Peyer's patch (tissue), 4 donors: ENCODE measurements at regions not wholly inside any gene's neighbourhood (a gene's known extent, or its start where the extent isn't known, plus 50 kb on each side); places are given as distances from the start of the nearest gene placed in this dataset.

Experiments used
- DNase-seq, 3 donors: peaks; one replicate each; pipeline ENCODE4 v3.0.0-alpha.2; 2017 to 2019
- H3K27ac ChIP-seq, 4 donors: fragments of 200-600 bp; sonication (generic); one replicate each; pipeline ENCODE4 v1.5.1; 2016 to 2019
- H3K27me3 ChIP-seq, 2 donors: fragments of 200-600 bp; sonication (generic); one replicate each; pipeline ENCODE4 v1.5.1; 2019
- H3K36me3 ChIP-seq, 3 donors: fragments of 200-600 bp; sonication (generic); one replicate each; pipeline ENCODE4 v1.5.1; 2016 to 2019
- H3K4me1 ChIP-seq, 4 donors: fragments of 200-600 bp; sonication (generic); one replicate each; pipeline ENCODE4 v1.5.1; 2016 to 2019
- H3K4me3 ChIP-seq, 4 donors: fragments of 200-600 bp; sonication (generic); 1 replicate in 3 of 4; 2 replicates in 1 of 4; pipeline ENCODE4 v1.5.1; 2016 to 2019; ENCODE audit warnings: mild to moderate bottlenecking in 1 of 4
- H3K9me3 ChIP-seq, 4 donors: fragments of 200-600 bp; sonication (generic); one replicate each; pipeline ENCODE4 v1.5.1; 2016 to 2019; ENCODE audit warnings: mild to moderate bottlenecking in 1 of 4
- CTCF ChIP-seq, 6 experiments: fragments of 450-650 bp in 4 of 6; fragments of 200-600 bp in 2 of 6; sonication (generic) in 1 of 6; IDR thresholded peaks; one replicate each; pipeline ENCODE4 v1.5.1; 2017 to 2019; ENCODE audit warnings: antibody characterized with exemption in 6 of 6, mild to moderate bottlenecking in 3 of 6, moderate library complexity in 1 of 6
- POLR2A ChIP-seq, 2 donors: fragments of 450-650 bp; IDR thresholded peaks; one replicate each; pipeline ENCODE4 v1.5.1; 2017; ENCODE audit warnings: antibody characterized with exemption in 2 of 2, mild to moderate bottlenecking in 2 of 2, moderate library complexity in 2 of 2

DNA sequence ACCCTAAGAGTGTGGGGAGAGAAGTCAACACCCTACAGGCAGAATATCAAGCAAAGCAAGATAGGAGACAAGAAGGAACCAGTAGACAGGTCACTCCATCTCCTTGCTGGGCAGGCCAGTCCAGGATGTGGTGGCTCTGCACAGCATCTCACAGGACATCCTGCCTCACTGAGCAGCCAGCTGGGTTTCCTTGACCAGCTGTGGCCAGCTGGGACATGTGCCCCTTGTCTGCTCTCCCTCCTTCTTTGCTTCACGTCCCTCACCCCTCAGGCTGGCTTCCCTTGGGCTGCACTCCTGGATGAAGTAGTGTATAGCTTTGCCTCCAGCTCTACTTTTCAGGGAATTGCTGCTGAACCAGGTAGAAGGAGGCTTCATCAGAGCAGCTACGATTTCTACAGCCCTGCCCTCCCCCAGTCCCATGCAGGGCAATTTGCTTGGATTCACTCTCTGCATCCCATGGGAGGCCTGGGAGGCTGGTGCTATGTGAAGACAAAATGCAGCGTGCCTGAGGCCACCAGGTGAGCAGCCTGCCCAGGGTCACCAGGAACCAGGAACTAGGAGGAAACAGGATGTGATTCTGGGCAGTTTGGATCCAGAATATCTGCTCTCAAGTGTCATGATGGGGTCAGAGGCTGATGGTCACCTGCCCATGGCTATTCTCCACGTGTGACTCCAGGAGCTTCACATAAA, 110.0 kb upstream of the PMEPA1 start:
- Histone ChIP-seq H3K4me3 (no peak overlapping the region), H3K36me3 (no peaks in the 10 kb centered on the region), H3K27ac (no peak overlapping the region), H3K9me3 (no peaks in the 10 kb centered on the region), H3K27me3 (no peaks in the 10 kb centered on the region), H3K4me1 (no peaks in the 10 kb centered on the region)
- no peak for DNase-seq
- TF ChIP-seq CTCF (IDR thresholded peaks at IDR 0.05) (no peak), POLR2A (IDR thresholded peaks at IDR 0.05) (no peak)

- Histone ChIP-seq H3K4me3 (no peak overlapping the region), H3K27me3 (no peaks in the 10 kb centered on the region), H3K36me3 (no peaks in the 10 kb centered on the region), H3K4me1 (no peaks in the 10 kb centered on the region), H3K27ac (no peak overlapping the region), H3K9me3 (no peaks in the 10 kb centered on the region)
- TF ChIP-seq POLR2A (IDR thresholded peaks at IDR 0.05) (no peak), CTCF (IDR thresholded peaks at IDR 0.05) (no peak)
- peak in 1 of 3 donors; percentile 32 for DNase-seq
Observed at GRCh38 chr20:57819291-57819690, 109.5 kb upstream of the PMEPA1 start.

GRCh38 chr20:57818418-57819181, 108.8 kb upstream of the PMEPA1 start:
- no peak for DNase-seq
- Histone ChIP-seq H3K4me1 (no peaks in the 10 kb centered on the region), H3K4me3 (no peak overlapping the region), H3K27ac (no peak overlapping the region), H3K36me3 (no peaks in the 10 kb centered on the region), H3K9me3 (no peaks in the 10 kb centered on the region), H3K27me3 (no peaks in the 10 kb centered on the region)
- no peak for TF ChIP-seq CTCF (IDR thresholded peaks at IDR 0.05)
- no peak for TF ChIP-seq POLR2A (IDR thresholded peaks at IDR 0.05)

- H3K4me1 ChIP-seq = no peaks in the 10 kb centered on the region
- H3K27ac ChIP-seq = no peak overlapping the region
- no peaks in the 10 kb centered on the region for H3K9me3 ChIP-seq
- no peak for DNase-seq
- no peaks in the 10 kb centered on the region for H3K36me3 ChIP-seq
- no peaks in the 10 kb centered on the region for H3K27me3 ChIP-seq
- H3K4me3 ChIP-seq = no peak overlapping the region
- TF ChIP-seq CTCF (IDR thresholded peaks at IDR 0.05) (no peak), POLR2A (IDR thresholded peaks at IDR 0.05) (no peak)
Observed at GRCh38 chr20:57815405-57815804, 105.6 kb upstream of the PMEPA1 start.

DNA sequence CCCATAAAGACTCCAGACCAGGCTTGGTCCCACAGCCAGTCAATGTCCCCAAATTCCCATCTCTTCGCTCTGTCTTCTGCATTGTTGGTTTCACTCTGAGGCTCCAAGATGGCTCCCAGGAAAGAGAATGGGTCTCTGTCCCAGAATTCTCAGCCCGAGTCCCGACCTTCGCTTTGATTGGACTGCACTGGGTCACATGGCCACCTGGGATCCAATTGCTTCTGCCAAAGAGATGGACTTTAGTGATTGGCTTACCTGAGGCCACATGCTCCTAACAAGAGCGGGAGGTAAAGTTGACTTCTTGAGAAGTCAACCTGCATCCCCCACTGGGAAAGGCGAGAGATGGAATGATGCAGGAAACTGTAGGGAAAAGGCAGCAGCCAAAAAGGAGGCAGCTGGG, 104.7 kb upstream of the PMEPA1 start:
- no peak for DNase-seq
- no peak overlapping the region for H3K4me3 ChIP-seq

More for the DNA sequence above, 104.7 kb upstream of the PMEPA1 start:
- no peak overlapping the region for H3K27ac ChIP-seq
- TF ChIP-seq POLR2A (IDR thresholded peaks at IDR 0.05) = no peak
- no peak for TF ChIP-seq CTCF (IDR thresholded peaks at IDR 0.05)
- H3K4me1 ChIP-seq = no peaks in the 10 kb centered on the region
- no peaks in the 10 kb centered on the region for H3K9me3 ChIP-seq
- H3K36me3 ChIP-seq = no peaks in the 10 kb centered on the region
- H3K27me3 ChIP-seq = no peaks in the 10 kb centered on the region
